AG10803 (cell line): ENCODE measurements at regions not wholly inside any gene's neighbourhood (a gene's known extent, or its start where the extent isn't known, plus 50 kb on each side); places are given as distances from the start of the nearest gene placed in this dataset.

Source experiments
- DNase-seq: peaks from one replicate; pipeline ENCODE4 v3.0.0; 2010; ENCODE audit warnings: low read depth
- H3K4me3 ChIP-seq: 2 replicates; pipeline ENCODE4 v1.5.1; 2011; ENCODE audit warnings: mild to moderate bottlenecking, low read length, control low read depth
- TF ChIP-seq, protein P1 (sequence below): conservative IDR thresholded peaks from 2 replicates; pipeline ENCODE4 v1.5.1; 2011; ENCODE audit warnings: mild to moderate bottlenecking, low read length, control low read depth, inconsistent platforms

DNA sequence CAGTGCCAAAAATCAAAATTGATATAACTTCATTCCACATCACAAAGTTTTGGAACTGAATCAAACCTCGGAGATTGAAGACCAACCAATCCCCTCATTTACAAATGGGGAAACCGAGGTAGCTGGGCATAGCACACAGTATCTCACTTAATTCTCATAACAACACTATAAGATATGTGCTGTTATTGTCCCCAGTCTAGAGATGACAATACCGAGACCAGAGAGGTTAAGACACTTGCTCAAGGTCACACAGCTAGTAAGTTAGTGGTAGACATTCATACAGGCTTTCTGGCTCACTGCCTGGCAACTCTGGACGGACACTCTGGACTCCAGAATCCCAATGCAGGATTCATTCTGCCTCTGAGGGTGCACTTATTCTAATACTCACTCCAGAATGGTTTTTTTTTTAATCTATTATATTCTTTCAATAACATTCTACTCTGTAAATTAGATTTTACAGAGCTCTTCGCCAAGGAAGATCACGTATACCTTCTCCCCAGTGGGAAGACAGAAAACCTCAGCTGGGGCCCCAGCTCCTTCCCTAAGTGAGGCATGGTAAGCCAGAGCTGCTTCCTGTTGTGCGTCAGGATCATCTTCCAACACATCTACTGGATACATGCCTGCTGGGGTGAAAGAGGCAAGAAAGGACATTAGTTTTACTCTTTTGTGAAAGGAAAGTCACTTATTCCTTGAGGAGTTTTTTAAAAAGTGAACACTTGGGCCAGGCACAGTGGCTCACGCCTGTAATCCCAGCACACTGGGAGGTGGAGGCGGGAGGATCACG is 128.4 kb upstream of the IGF1R start:
- H3K4me3 ChIP-seq: no peak overlapping the region
- TF ChIP-seq, protein P1, sequence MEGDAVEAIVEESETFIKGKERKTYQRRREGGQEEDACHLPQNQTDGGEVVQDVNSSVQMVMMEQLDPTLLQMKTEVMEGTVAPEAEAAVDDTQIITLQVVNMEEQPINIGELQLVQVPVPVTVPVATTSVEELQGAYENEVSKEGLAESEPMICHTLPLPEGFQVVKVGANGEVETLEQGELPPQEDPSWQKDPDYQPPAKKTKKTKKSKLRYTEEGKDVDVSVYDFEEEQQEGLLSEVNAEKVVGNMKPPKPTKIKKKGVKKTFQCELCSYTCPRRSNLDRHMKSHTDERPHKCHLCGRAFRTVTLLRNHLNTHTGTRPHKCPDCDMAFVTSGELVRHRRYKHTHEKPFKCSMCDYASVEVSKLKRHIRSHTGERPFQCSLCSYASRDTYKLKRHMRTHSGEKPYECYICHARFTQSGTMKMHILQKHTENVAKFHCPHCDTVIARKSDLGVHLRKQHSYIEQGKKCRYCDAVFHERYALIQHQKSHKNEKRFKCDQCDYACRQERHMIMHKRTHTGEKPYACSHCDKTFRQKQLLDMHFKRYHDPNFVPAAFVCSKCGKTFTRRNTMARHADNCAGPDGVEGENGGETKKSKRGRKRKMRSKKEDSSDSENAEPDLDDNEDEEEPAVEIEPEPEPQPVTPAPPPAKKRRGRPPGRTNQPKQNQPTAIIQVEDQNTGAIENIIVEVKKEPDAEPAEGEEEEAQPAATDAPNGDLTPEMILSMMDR: no peak
- DNase-seq: no peak

DNA sequence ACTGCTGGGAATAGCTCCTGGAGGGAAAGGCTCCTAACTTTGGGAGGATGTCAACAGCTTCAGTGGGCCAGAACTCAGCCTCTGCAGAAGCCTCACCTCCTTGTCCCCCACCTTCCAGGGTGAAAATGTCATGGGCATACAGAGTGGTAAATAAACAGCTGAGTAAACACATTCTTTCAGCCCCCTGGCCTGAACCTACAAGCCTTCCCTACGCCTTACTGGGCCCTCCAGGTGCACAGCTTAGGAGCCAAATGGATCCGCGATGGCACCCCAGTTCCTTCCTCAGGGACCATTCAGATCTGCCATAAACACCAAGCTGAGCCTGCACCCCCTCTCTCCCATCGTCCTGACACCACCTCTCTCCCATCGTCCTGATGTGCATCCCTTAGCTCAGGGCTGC is 126.2 kb upstream of the IGF1R start:
- TF ChIP-seq, protein P1: no peak
- DNase-seq: no peak
- no peak overlapping the region for H3K4me3 ChIP-seq

DNA sequence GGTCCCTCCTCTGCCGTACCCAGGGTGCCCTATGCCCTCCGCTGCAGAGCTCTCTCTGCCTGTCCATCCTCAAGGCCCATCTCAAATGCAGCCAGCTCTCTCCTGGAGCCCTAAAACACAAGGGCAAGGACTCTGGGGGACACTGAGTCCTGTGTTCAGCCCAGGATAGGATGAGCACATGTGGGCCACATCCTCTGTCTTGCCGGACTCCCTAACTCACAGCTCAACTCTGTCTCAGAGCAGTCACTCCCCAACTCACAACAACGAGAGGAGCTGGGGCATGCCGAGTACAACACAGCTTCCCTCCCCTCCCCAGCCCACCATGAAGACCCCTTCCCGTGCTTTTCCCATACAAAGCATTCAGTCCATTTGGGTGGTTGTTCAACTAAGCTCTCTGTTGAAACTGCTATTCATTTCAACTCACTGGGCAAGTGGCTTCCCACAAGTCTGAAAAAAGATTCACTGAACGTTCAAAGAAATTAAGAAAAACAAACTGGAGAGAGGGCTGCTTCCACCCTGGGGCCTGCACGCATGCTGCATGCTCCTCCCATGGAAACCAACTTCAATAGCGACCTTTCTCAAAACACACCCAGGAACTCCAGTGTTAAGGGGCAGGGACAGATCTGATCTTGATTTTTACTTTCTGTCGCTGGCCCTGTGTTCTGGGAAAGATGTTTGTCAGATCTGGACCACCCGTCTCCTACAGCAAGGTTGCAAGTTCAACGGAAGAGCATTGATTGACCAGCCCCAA is 124.3 kb upstream of the IGF1R start:
- H3K4me3 ChIP-seq: no peak overlapping the region
- TF ChIP-seq, protein P1: no peak

DNA sequence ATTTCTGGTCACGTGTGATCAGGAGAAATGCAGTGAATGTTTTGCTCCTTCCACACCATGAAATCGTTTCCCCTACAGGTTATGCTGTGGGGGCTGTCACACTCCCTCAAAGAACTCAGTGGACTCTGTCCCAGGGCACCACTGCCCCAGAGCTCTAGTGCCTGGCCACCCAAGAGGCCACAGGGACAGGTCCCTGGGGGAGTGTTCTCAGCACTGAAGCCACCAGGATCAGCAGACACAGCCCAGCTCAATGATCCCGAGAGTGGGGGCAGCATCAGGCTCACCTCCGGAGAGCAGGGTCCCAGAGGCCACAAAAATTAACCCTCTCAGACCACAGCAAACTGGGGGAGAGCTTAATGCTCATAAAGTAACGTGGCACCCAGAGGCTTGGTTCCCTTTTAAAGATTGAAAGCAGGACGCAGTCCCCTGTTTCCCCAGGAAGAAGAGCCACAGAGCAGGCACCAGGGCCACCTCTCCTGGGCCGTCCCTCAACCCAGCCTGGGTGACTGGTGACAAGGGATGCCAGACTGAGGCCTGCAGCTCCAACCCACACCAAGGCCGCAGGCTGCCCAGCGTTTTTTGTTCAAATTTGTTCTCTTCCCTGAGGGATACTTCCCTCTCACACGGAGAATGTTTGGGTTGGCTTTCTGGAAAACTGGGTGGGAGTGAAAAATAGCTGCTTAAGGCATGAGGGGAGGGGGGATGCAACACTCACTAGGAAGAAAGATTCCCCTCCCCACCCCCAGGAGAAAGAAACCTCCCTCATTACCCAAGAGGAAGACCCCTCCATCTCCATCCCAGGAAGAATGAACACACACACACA is 123.3 kb upstream of the IGF1R start:
- no peak for DNase-seq
- H3K4me3 ChIP-seq: no peak overlapping the region
- TF ChIP-seq, protein P1: no peak

More for the DNA sequence above, 124.3 kb upstream of the IGF1R start:
- DNase-seq: no peak

DNA sequence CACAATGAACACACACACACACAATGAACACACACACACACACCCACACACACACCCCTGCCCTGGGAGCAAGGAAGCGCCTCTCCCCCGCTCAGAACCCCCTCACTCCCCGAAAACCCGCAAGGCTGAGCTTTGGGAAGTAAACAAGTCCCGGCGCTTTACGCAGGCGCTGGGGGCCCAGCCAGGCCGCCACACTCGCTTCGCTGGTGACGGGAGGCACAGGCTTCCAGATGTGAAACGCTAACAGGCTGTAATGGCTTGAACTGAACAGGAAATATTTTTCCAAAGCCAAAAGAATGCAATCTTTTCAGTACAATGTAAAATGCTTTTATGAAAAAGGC is 122.7 kb upstream of the IGF1R start:
- DNase-seq: peak; percentile 63
- TF ChIP-seq, protein P1: no peak
- H3K4me3 ChIP-seq: no peak overlapping the region

DNA sequence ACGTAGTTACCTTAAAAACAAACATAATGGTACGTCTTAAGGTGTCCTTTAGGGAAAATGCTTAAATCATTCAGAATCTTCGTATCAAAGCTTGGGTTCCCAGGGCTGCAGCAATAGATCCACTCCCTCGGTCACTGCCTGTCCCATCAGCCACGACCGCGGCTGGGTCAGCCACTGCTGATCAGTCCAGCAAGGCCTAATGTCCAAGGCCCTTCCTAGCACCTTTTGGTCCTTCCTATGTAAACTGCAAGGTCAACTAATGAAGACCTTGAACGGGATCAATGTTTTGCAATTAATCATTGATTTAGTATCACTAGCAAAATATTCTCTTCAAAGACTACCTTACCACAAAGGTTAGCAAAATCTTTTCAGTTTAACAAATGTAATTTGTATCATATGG is 122.2 kb upstream of the IGF1R start:
- no peak for DNase-seq
- TF ChIP-seq, protein P1: no peak
- H3K4me3 ChIP-seq: no peak overlapping the region
